SK-N-SH treated with all-trans-retinoic acid at 6 μM for 48 hours (cell line): ENCODE measurements at regions not wholly inside any gene's neighbourhood (a gene's known extent, or its start where the extent isn't known, plus 50 kb on each side); places are given as distances from the start of the nearest gene placed in this dataset.
"Not testable (repeated sequence)": the region's sequence is repeated elsewhere in the genome, so short reads cannot be mapped to it uniquely, and the experiment has no call there.

Experiments used
- ATAC-seq: fragments of 200-7000 bp; cut with Tn5 transposase; 3 replicates; pipeline ENCODE4 v1.9.1; 2020; ENCODE audit warnings: mild to moderate bottlenecking, moderate library complexity
- ARNTL ChIP-seq: fragments of 450-650 bp; formaldehyde crosslinking; IDR thresholded peaks from 2 replicates; pipeline ENCODE4 v1.5.0; 2020; ENCODE audit warnings: low read depth, mild to moderate bottlenecking, moderate library complexity, borderline replicate concordance
- BACH2 ChIP-seq: fragments of 250-450 bp; sonication (Bioruptor Pico); IDR thresholded peaks from 2 replicates; pipeline ENCODE4 v1.9.0; 2021; ENCODE audit warnings: mild to moderate bottlenecking, borderline replicate concordance
- CREB5 ChIP-seq: fragments of 250-450 bp; sonication (Bioruptor Pico); IDR thresholded peaks from 2 replicates; pipeline ENCODE4 v1.5.1; 2020; ENCODE audit warnings: low read depth, mild to moderate bottlenecking, moderate library complexity
- CSDC2 ChIP-seq: fragments of 250-450 bp; sonication (Bioruptor Pico); IDR thresholded peaks from 2 replicates; pipeline ENCODE4 v1.5.0; 2020; ENCODE audit warnings: mild to moderate bottlenecking, moderate library complexity
- CSRNP3 ChIP-seq: fragments of 250-450 bp; sonication (Bioruptor Pico); IDR thresholded peaks from 2 replicates; pipeline ENCODE4 v1.5.1; 2021; ENCODE audit warnings: mild to moderate bottlenecking, moderate library complexity
- ESRRG ChIP-seq: fragments of 250-450 bp; sonication (Bioruptor Pico); IDR thresholded peaks from 2 replicates; pipeline ENCODE4 v1.6.1; 2021; ENCODE audit warnings: mild to moderate bottlenecking
- GLIS3 ChIP-seq: fragments of 250-450 bp; sonication (Bioruptor Pico); IDR thresholded peaks from 2 replicates; pipeline ENCODE4 v1.5.0; 2020; ENCODE audit warnings: mild to moderate bottlenecking, moderate library complexity
- ISL1 ChIP-seq: fragments of 250-450 bp; sonication (Bioruptor Pico); IDR thresholded peaks from 2 replicates; pipeline ENCODE4 v2.1.2; 2022; ENCODE audit warnings: mild to moderate bottlenecking, moderate library complexity
- PATZ1 ChIP-seq: fragments of 250-450 bp; sonication (Bioruptor Pico); IDR thresholded peaks from 2 replicates; pipeline ENCODE4 v1.8.0; 2020; ENCODE audit warnings: mild to moderate bottlenecking, moderate library complexity, borderline replicate concordance
- POU6F1 ChIP-seq: fragments of 250-450 bp; sonication (Bioruptor Pico); IDR thresholded peaks from 2 replicates; pipeline ENCODE4 v1.8.0; 2021; ENCODE audit warnings: low read depth, mild to moderate bottlenecking, moderate library complexity, borderline replicate concordance
- PPARA ChIP-seq: fragments of 250-450 bp; sonication (Bioruptor Pico); IDR thresholded peaks from 2 replicates; pipeline ENCODE4 v1.5.0; 2020; ENCODE audit warnings: mild to moderate bottlenecking, borderline replicate concordance
- RARB ChIP-seq: fragments of 250-450 bp; sonication (Bioruptor Pico); IDR thresholded peaks from 2 replicates; pipeline ENCODE4 v1.8.0; 2021; ENCODE audit warnings: mild to moderate bottlenecking, moderate library complexity
- SNAI2 ChIP-seq: fragments of 250-450 bp; sonication (Bioruptor Pico); IDR thresholded peaks from 2 replicates; pipeline ENCODE4 v1.5.0; 2020; ENCODE audit warnings: mild to moderate bottlenecking, moderate library complexity
- TCF4 ChIP-seq: fragments of 250-450 bp; sonication (Bioruptor Pico); IDR thresholded peaks from 2 replicates; pipeline ENCODE4 v1.8.0; 2021; ENCODE audit warnings: mild to moderate bottlenecking, moderate library complexity, borderline replicate concordance
- TOX ChIP-seq: fragments of 250-450 bp; sonication (Bioruptor Pico); IDR thresholded peaks from 2 replicates; pipeline ENCODE4 v1.8.0; 2021; ENCODE audit warnings: mild to moderate bottlenecking, moderate library complexity, borderline replicate concordance
- ZC3H10 ChIP-seq: fragments of 250-450 bp; sonication (Bioruptor Pico); IDR thresholded peaks from 2 replicates; pipeline ENCODE4 v1.5.1; 2021; ENCODE audit warnings: mild to moderate bottlenecking, moderate library complexity
- ZFP3 ChIP-seq: fragments of 250-450 bp; sonication (Bioruptor Pico); IDR thresholded peaks from 2 replicates; pipeline ENCODE4 v1.5.0; 2020; ENCODE audit warnings: mild to moderate bottlenecking, moderate library complexity
- ZFP30 ChIP-seq: fragments of 450-650 bp; formaldehyde crosslinking; IDR thresholded peaks from 2 replicates; pipeline ENCODE4 v1.5.0; 2022; ENCODE audit warnings: mild to moderate bottlenecking, moderate library complexity
- ZNF565 ChIP-seq: fragments of 450-650 bp; formaldehyde crosslinking; conservative IDR thresholded peaks from 2 replicates; pipeline ENCODE4 v1.5.0; 2020; ENCODE audit warnings: low read depth, mild to moderate bottlenecking, moderate library complexity
- ZNF70 ChIP-seq: fragments of 450-650 bp; formaldehyde crosslinking; IDR thresholded peaks from 2 replicates; pipeline ENCODE4 v1.5.0; 2020; ENCODE audit warnings: mild to moderate bottlenecking, moderate library complexity
- ZNF8 ChIP-seq: fragments of 450-650 bp; formaldehyde crosslinking; IDR thresholded peaks from 2 replicates; pipeline ENCODE4 v1.5.0; 2020; ENCODE audit warnings: mild to moderate bottlenecking, moderate library complexity

GRCh38 chr21:15978215-15978738 lies 248.5 kb downstream of the USP25 start:
- TF ChIP-seq ISL1 (CRISPR knock-in tag): peak; percentile 43; the same call in 1 of the 2 replicates
- TF ChIP-seq ARNTL: no peak
- TF ChIP-seq ZC3H10 (CRISPR knock-in tag): no peak
- no peak for TF ChIP-seq SNAI2 (CRISPR knock-in tag)
- no peak for TF ChIP-seq CSRNP3 (CRISPR knock-in tag)
- TF ChIP-seq TCF4 (CRISPR knock-in tag): peak; percentile 41; the same call in 1 of the 2 replicates
- no peak for TF ChIP-seq ZNF565
- TF ChIP-seq RARB (CRISPR knock-in tag): no peak
- ATAC-seq: no peak

DNA sequence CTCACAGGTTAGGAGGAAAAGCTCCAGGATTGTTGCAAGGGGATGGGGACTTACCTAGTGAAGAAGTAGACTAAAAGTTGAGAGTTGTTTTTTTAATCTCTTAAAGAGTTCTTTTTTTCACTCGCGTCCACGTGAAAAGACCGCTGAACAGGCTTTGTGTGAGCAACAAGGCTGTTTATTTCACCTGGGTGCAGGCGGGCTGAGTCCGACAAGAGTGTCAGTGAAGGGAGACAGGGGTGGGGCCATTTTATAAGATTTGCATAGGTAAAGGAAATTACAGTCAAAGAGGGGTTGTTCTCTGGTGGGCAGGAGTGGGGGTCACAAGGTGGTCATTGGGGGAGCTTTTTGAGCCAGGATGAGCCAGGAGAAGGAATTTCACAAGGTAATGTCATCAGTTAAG lies 249.7 kb downstream of the USP25 start:
- not testable (repeated sequence) for ATAC-seq

- ATAC-seq: no peak
- TF ChIP-seq ZC3H10 (CRISPR knock-in tag) (no peak), ISL1 (CRISPR knock-in tag) (peak; percentile 37), CSRNP3 (CRISPR knock-in tag) (no peak)
These were observed 256.5 kb downstream of the USP25 start for GRCh38 chr21:15986277-15986676.

DNA sequence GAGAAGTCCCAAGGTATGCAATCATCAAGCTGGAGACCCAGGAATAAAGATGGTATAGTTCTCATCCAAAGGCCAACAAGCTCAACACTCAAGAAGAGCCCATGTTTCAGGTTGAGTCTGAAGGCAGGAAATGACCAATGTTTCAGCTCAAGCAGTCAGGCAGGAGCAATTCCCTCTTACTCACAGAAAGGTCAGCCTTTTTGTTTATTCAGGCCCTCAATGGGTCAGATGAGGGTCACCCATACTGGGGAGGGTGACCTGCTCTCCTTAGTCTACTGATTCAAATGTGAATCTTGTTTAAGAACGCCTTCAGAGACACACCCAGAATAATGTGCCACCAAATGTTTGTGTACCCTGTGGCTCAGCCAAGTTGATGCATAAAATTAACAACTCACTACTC lies 262.4 kb downstream of the USP25 start:
- no peak for TF ChIP-seq TOX (CRISPR knock-in tag)
- no peak for TF ChIP-seq CSDC2
- TF ChIP-seq ESRRG: no peak
- TF ChIP-seq ZFP30 (CRISPR knock-in tag): no peak
- no peak for TF ChIP-seq PPARA (CRISPR knock-in tag)
- no peak for TF ChIP-seq ZFP3
- TF ChIP-seq PATZ1 (CRISPR knock-in tag): no peak
- no peak for TF ChIP-seq ZC3H10 (CRISPR knock-in tag)
- TF ChIP-seq BACH2 (CRISPR knock-in tag): no peak
- no peak for TF ChIP-seq ZNF70
- TF ChIP-seq ARNTL: no peak
- ATAC-seq: no peak

DNA sequence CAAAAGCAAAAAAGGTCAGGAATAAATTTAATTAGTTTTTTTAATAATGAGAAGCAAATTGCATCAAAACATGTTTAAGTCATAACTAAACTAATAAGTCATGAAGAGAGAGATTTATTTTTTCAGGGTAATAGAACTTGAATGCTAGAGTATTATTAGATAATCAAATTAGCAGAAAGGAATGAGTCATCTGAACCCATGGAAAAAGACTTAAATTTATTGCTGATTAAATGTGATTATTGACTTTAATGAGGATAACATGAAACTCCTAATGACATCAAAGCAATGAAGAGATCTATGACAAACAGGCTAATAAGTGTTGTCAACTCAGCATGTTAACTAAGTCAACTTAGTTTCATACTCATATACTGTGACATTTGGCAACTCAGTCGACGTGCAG lies 264.2 kb downstream of the USP25 start:
- ATAC-seq: no peak
- TF ChIP-seq SNAI2 (CRISPR knock-in tag) (peak; percentile 62; the same call in 1 of the 2 replicates), GLIS3 (CRISPR knock-in tag) (0 out of 2 replicates have a peak, but pooled peaks have one; percentile 37), CSDC2 (0 out of 2 replicates have a peak, but pooled peaks have one; percentile 31), ZNF8 (no peak), CREB5 (CRISPR knock-in tag) (peak; percentile 84), ESRRG (peak; percentile 12; the same call in 1 of the 2 replicates), ZFP3 (peak; percentile 76; the same call in 1 of the 2 replicates), TCF4 (CRISPR knock-in tag) (0 out of 2 replicates have a peak, but pooled peaks have one; percentile 54), ARNTL (no peak), RARB (CRISPR knock-in tag) (no peak), PATZ1 (CRISPR knock-in tag) (peak; percentile 74; the same call in 1 of the 2 replicates), ZC3H10 (CRISPR knock-in tag) (peak; percentile 92; the same call in 1 of the 2 replicates), ISL1 (CRISPR knock-in tag) (peak; percentile 97), CSRNP3 (CRISPR knock-in tag) (0 out of 2 replicates have a peak, but pooled peaks have one; percentile 43), POU6F1 (CRISPR knock-in tag) (no peak; the same call in 1 of the 2 replicates)
